HepG2 (cell line): ENCODE measurements at regions not wholly inside any gene's neighbourhood (a gene's known extent, or its start where the extent isn't known, plus 50 kb on each side); places are given as distances from the start of the nearest gene placed in this dataset.
A peak's percentile ranks its signal among the peaks of the same experiment; 100 is the strongest.
"Not testable (repeated sequence)": the region's sequence is repeated elsewhere in the genome, so short reads cannot be mapped to it uniquely, and the experiment has no call there.

Experiments used
- ATAC-seq: fragments of 200-7000 bp; cut with Tn5 transposase; 3 replicates; pipeline ENCODE4 v1.9.1; 2020; ENCODE audit warnings: mild to moderate bottlenecking, moderate library complexity
- BruUV-seq: library from RNA; stranded (reverse); fragments of 400-500 nt; replicated peaks from 2 replicates; lab custom pipeline; 2021; lab: Mats Ljungman, UMichigan
- CTCF ChIA-PET: fragments of 300-600 bp; formaldehyde crosslinking; extraction: SDS; loops from one replicate; lab custom pipeline; 2021; ENCODE audit warnings: low total read pairs, inconsistent platforms, low intra/inter-chr PET ratio; lab: Yijun Ruan, JAX
- POLR2A ChIA-PET: fragments of 350-600 bp; sonication (Branson Sonifier 250); formaldehyde crosslinking; loops from one replicate; lab custom pipeline; 2020; ENCODE audit warnings: antibody characterized with exemption, inconsistent platforms; lab: Yijun Ruan, JAX
- DNase-seq: peaks from one replicate; pipeline ENCODE4 v3.0.0-alpha.2; 2015; ENCODE audit warnings: low spot score
- FAIRE-seq: peaks from 3 replicates; lab custom pipeline; 2011; peaks lifted over from hg19 to GRCh38; lab: Jason Lieb, UNC
- H2AFZ ChIP-seq: one replicate; pipeline ENCODE4 v1.6.1; 2011; ENCODE audit warnings: low read length, inconsistent platforms
- H3K27ac ChIP-seq: fragments of 300-600 bp; 3 replicates; pipeline ENCODE4 v1.8.0; 2011; ENCODE audit warnings: mixed run types, mild to moderate bottlenecking, mixed read lengths, low read length, inconsistent platforms; ENCODE audit not compliant: insufficient read depth; ENCODE audit errors: extremely low read length
- H3K27me3 ChIP-seq, 2 experiments: fragments of 200-600 bp in 1 of 2; 2 replicates in 1 of 2; 3 replicates in 1 of 2; pipeline versions ENCODE4 v1.6.0 to v1.8.0; 2011; ENCODE audit warnings: low read length in 2 of 2, mild to moderate bottlenecking in 2 of 2, moderate library complexity in 2 of 2, inconsistent platforms in 1 of 2; ENCODE audit not compliant: insufficient read depth in 2 of 2, control insufficient read depth in 1 of 2
- H3K36me3 ChIP-seq, 2 experiments: fragments of 200-600 bp in 1 of 2; replicated peaks in 1 of 2; 2 replicates in 1 of 2; 3 replicates in 1 of 2; pipeline versions ENCODE4 v1.5.1 to v1.8.0; 2011; ENCODE audit warnings: low read length in 2 of 2, inconsistent platforms in 1 of 2; ENCODE audit not compliant: insufficient read depth in 2 of 2, control insufficient read depth in 1 of 2
- H3K4me1 ChIP-seq: 2 replicates; pipeline ENCODE4 v1.5.1; 2012; ENCODE audit warnings: low read length, inconsistent platforms; ENCODE audit not compliant: insufficient read depth
- H3K4me2 ChIP-seq: 2 replicates; pipeline ENCODE4 v1.6.0; 2011; ENCODE audit warnings: low read depth, low read length, inconsistent platforms
- H3K4me3 ChIP-seq, 3 experiments: fragments of 200-600 bp in 1 of 3; sonication (generic), shearing (Covaris generic) in 1 of 3; replicated peaks in 1 of 3; 2 replicates each; pipeline ENCODE4 v1.5.1; 2011 to 2016; ENCODE audit warnings: low read length in 3 of 3, inconsistent platforms in 2 of 3, low read depth in 2 of 3, mild to moderate bottlenecking in 2 of 3, control low read depth in 1 of 3, mixed read lengths in 1 of 3; ENCODE audit not compliant: insufficient read depth in 1 of 3
- H3K79me2 ChIP-seq: one replicate; pipeline ENCODE4 v1.6.1; 2011; ENCODE audit warnings: low read length, inconsistent platforms; ENCODE audit not compliant: insufficient read depth
- H3K9ac ChIP-seq: 2 replicates; pipeline ENCODE4 v1.6.0; 2011; ENCODE audit warnings: mild to moderate bottlenecking, low read depth, low read length, inconsistent platforms; ENCODE audit not compliant: insufficient read depth
- H3K9me3 ChIP-seq: 2 replicates; pipeline ENCODE4 v1.5.1; 2012; ENCODE audit warnings: mild to moderate bottlenecking, low read length
- H4K20me1 ChIP-seq: 2 replicates; pipeline ENCODE4 v1.6.0; 2011; ENCODE audit warnings: inconsistent platforms, mild to moderate bottlenecking, low read length, moderate library complexity; ENCODE audit not compliant: insufficient read depth
- WGBS: methylation state at CpG from one replicate; pipeline ENCODE4 v1.1.6; 2017; ENCODE audit warnings: low lambda C conversion rate; 5-methylcytosine and 5-hydroxymethylcytosine counted together
- in situ Hi-C: cut with HindIII; loops from 2 replicates; pipeline ENCODE4 v1.10.0; 2017; ENCODE audit warnings: low pct_unique_long_range_greater_than_20kb; ENCODE audit not compliant: extremely low pct_ligation_motif_present
- intact Hi-C: fragments of 100-400 bp; cut with micrococcal nuclease; formaldehyde crosslinking; loops from one replicate; pipeline ENCODE4 v1.10.0; 2022; ENCODE audit not compliant: unreplicated experiment

- DNase-seq, H3K4me3 ChIP-seq, H3K36me3 ChIP-seq, H2AFZ ChIP-seq, H3K4me2 ChIP-seq, BruUV-seq, H3K9ac ChIP-seq, in situ Hi-C loops, ATAC-seq, CTCF ChIA-PET, FAIRE-seq, H3K27ac ChIP-seq, POLR2A ChIA-PET, H4K20me1 ChIP-seq, H3K79me2 ChIP-seq, H3K4me1 ChIP-seq, H3K27me3 ChIP-seq, intact Hi-C loops: not testable (repeated sequence)
- WGBS: 56% methylated on average over 9 of the region's 10 CpGs
- H3K9me3 ChIP-seq: peaks cover 28% of the 10 kb centered on the region
These were observed 422.2 kb upstream of the ZNF722 start for GRCh38 chr7:63576421-63576820.

DNA sequence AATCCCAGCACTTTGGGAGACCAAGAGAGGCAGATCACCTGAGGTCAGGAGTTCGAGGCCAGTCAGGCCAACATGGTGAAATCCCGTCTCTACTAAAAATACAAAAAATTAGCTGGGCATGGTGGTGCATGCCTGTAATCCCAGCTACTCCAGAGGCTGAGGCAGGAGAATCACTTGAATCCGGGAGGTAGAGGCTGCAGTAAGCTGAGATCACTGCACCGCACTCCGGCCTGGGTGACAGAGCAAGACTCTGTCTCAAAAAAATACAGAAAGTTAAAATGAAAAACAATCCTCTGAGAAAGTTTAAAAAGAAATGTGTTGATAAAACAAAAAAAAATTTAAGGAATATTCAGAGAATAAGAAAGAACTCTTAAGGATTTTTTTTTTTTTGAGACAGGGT is 421.6 kb upstream of the ZNF722 start:
- H3K4me2 ChIP-seq, H2AFZ ChIP-seq, intact Hi-C loops, H3K9ac ChIP-seq, CTCF ChIA-PET, FAIRE-seq, H3K79me2 ChIP-seq, H3K36me3 ChIP-seq, BruUV-seq, in situ Hi-C loops, DNase-seq, H3K27ac ChIP-seq, H4K20me1 ChIP-seq, H3K27me3 ChIP-seq, H3K4me3 ChIP-seq, ATAC-seq, H3K4me1 ChIP-seq, POLR2A ChIA-PET: not testable (repeated sequence)
- peaks cover 28% of the 10 kb centered on the region for H3K9me3 ChIP-seq
- 45% methylated on average over 4 of the region's 5 CpGs for WGBS

DNA sequence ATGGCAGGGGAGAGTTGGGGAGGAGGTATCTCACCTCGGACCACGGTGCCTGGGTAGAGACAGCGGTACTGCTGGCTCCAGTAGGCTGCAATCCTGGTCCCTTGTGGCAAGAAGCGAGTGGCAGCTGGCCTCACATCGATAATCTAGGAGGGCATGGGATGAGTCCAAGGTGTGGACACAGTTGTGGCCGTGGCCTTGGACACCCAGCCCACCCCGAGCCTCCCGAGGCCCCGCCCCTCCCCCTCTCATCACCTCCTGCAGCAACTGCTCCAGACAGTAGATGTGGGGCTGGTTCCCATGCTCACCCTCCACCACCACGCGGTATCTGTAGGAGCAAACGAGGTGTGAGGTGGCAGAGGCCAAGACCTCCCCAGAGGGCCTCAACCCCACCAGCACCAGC is 418.6 kb upstream of the ZNF722 start:
- in situ Hi-C loops, H3K27ac ChIP-seq, intact Hi-C loops, BruUV-seq, H3K4me1 ChIP-seq, CTCF ChIA-PET, H3K4me3 ChIP-seq, DNase-seq, H3K36me3 ChIP-seq, H2AFZ ChIP-seq, H3K9ac ChIP-seq, H4K20me1 ChIP-seq, H3K4me2 ChIP-seq, FAIRE-seq, H3K79me2 ChIP-seq, ATAC-seq, POLR2A ChIA-PET, H3K27me3 ChIP-seq: not testable (repeated sequence)
- whole genome bisulfite sequencing: 10% methylated on average over 4 of the region's 12 CpGs
- H3K9me3 ChIP-seq: peaks cover 27% of the 10 kb centered on the region

- peak; percentile 25; the same call in 2 of the 3 replicates for ATAC-seq
- intact Hi-C loops, H3K4me2 ChIP-seq, BruUV-seq, FAIRE-seq, H4K20me1 ChIP-seq, H3K4me3 ChIP-seq, in situ Hi-C loops, POLR2A ChIA-PET, DNase-seq, H3K27ac ChIP-seq, CTCF ChIA-PET, H3K36me3 ChIP-seq, H3K27me3 ChIP-seq, H3K4me1 ChIP-seq, H3K9ac ChIP-seq, H2AFZ ChIP-seq, H3K79me2 ChIP-seq: not testable (repeated sequence)
- H3K9me3 ChIP-seq: peaks cover 27% of the 10 kb centered on the region
- 49% methylated on average over 13 of the region's 28 CpGs for WGBS
These were observed 417.9 kb upstream of the ZNF722 start for GRCh38 chr7:63580536-63581300.
